T1000 (cell line): ENCODE measurements at regions not wholly inside any gene's neighbourhood (a gene's known extent, or its start where the extent isn't known, plus 50 kb on each side); places are given as distances from the start of the nearest gene placed in this dataset.
"Not testable (repeated sequence)": the region's sequence is repeated elsewhere in the genome, so short reads cannot be mapped to it uniquely, and the experiment has no call there.

Experiments
- DNase-seq: peaks from one replicate; lab custom pipeline; 2025; ENCODE audit warnings: mixed read lengths; lab: John Stamatoyannopoulos, UW

DNA sequence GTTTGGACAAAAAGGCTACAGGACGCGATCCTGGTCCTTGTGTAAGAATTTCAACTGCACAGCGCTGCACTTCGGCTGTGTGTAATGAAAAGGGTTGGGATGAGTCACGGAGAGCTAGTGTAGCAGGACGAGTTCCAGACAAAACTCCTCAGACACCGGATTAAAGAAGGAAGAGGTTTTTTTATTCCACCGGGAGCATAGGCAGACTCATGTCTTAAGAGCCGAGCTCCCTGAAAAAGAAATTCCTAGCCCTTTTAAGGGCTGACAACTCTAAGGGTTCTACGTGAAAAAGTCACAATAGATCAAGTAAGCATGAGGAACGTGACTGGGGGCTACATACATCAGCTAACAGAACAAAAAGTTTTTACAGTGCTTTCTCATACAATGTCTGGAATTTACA is 54.8 kb upstream of the FAM90A1 start:
- not testable (repeated sequence) for DNase-seq

DNA sequence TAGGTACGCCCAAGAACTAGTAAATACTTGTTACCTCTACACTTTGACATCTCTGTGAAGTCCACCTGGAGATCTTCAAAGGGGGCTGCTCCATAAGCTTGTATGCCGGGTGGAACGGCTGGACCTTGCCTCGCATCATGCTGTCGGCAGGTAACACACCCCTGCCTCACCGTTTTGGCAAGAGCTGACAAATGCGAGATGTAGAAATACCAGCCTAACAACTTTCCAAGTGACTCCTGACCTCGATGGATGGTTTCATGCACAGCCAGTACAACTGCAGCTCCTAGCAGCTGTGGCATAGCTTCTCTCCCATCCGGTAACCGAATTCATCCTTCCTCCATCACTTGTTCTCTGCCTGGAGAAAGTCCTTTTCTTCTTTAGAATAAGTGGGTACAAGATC is 58.3 kb upstream of the FAM90A1 start:
- not testable (repeated sequence) for DNase-seq

DNA sequence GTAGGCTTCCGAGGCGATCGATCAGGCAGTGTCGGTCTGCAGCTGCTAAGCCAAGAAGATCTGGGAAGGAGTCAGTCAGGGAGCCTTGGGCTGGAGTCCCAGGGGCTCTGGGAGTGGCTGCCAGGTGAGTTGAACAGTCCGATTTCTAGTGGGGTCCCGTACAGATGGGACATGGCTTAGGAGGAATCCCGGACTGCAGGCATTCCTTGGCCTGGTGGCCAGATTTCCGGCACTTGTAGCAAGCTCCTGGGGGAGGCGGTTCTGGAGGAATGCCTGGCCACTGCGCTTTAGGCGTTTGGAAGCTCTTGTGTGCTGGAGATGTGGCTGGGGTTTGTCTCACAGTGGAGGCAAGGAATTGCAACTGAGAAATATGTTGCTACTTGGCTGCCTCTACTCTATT is 64.3 kb upstream of the FAM90A1 start:
- DNase-seq: not testable (repeated sequence)

DNA sequence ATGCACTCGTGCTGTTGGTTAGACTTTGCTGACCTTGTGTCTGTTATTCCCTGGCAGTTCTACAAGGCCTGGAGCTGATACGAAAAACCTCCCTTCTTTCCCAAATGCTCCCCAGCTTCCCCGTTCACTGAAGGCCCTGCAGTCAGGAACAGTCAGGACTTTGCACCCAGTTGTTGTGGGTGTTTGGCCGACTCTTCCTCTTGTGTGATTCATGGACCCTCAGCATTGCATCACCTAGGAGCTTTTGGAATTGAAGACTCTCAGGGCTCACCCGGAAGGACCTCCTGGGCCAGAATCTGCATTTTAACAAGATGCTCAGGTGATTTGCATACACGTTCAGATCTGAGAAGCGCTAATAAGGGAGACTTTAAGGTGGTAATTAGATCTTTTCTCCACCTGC is 67.2 kb upstream of the FAM90A1 start:
- not testable (repeated sequence) for DNase-seq

DNA sequence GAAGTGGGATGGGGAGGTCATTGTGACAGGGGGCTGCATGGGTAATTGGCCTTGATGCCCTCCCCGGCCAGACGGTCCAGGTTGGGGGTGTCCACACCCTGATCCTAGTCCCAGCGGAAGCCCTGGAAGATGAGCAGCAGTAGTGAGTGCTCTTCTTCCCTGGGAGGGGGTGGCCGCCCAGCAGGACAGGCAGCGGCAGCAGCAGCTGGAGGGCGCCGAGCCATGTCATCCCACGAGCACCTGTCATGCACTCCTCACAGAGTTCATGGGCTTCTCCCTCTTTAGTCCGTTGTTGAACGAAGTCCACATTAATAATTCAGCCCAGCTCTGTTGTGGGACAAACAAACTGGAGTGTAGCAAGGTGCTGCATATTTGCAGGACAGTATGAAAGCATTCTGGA is 81.2 kb upstream of the FAM90A1 start:
- not testable (repeated sequence) for DNase-seq

DNA sequence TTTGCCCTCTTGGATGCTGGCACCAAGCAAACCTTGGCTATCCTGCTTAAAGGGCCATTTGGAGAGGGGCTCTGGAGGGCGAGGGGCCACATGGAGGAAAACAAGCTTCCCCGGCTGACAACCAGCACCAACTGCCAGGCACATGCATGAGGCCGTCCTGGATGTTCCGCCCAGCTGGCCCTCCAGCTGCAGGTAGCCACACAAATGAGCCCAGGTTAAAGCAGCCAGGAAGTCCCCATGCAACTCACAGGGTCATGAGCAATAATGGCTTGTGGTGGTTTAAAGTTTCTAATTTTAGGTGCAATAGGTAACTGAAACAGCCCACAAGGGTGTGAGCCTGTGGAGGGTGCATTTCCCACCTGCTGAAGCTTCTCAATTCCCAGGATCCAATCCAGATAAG is 88.6 kb upstream of the FAM90A1 start:
- DNase-seq: not testable (repeated sequence)

DNA sequence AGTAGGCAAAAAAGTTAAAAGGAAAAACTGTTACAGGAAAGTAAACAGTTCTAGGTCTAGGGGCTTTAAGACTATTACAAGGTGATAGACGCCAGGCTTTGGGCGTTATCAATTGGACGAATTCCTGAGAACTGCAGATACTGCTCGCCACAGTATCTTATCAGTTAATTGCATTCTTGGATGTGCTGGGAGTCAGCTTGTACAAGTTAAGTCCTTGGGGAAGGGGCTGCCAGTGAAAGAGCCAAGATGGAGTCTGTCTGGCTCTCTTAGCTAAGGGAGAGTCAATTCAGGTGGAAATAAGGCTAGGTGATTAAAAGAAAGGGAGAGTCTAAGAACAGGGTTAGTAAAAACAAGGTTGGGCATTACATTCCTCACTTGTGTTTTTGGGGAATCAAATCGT is 90.3 kb upstream of the FAM90A1 start:
- DNase-seq: not testable (repeated sequence)

DNA sequence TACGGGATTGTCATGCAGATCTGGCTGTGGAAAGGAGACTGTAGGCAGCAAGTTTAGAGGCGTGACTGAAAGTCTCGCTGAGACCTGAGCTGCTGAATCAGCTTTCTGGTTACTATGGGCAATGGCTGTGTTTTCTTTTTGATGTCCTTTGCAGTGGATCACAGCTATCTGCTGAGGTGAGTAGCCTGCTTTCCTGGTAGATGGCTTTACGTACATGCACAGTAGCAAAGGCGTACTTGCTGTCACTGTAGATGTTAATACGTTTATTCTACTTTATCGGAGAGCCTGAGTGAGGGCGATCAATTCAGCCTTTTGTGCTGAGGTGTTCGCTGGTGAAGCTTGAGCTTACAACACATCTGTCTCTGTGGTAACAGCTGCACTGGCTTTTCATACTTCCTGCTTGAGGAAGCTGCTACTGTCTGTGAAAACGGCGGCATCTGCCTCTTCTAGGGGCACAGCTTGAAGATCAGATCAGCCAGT is 92.9 kb upstream of the FAM90A1 start:
- not testable (repeated sequence) for DNase-seq

DNA sequence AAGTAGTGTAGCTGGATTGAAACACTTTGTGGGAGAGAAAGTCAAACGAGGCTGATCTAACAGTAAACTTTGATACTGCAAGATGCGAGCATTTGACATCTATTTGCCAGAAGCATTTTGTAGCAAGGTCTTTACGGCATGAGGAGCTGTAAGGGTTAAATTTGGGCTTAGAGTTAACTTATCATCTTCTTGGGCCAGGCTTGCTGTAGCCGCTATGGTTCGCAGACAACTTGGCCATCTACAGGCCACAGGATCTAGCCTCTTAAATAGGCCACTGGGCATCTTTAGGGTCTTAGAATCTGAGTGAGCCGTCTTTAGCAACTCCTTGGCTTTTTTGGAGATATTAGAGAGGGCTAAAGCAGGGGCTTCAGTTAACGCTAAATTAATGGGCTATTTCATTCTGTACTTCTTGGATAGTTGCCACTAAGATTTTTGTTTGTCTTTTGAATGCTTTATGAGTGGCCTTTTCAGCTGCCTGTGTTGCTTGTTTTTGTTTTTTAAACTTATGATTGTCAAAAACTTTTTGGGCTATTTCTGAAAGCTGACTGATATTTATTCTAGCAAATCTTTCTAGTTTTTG is 93.5 kb upstream of the FAM90A1 start:
- DNase-seq: not testable (repeated sequence)

DNA sequence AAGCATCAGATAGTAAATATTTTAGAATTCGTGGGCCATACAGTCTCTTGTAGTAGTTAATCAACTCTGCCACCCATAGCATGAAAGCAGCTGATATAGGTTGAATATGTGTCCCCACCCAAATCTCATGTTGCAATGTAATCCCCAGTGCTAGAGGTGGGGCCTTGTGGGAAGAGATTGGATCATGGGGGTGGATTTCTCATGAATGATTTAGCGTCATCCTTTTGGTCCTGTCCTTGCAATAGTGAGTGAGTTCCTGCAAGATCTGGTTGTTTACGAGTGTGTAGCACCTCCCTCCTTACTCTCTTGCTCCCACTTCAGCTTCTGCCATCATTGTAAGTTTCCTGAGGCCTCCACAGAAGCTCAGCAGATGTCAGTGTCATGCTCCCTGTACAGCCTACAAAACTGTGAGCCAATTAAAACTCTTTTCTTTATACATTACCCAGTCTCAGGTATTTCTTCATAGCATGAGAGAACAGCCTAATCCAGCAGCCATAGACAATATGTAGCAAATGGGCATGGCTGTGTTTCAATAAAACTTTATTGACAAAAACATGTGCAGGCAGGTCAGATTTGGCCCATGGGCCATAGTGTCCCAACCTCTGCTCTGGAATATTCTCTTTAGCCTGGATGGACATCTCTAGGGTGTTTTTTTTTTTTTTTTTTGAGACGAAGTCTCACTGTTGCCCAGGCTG is 97.9 kb upstream of the FAM90A1 start:
- DNase-seq: not testable (repeated sequence)

DNA sequence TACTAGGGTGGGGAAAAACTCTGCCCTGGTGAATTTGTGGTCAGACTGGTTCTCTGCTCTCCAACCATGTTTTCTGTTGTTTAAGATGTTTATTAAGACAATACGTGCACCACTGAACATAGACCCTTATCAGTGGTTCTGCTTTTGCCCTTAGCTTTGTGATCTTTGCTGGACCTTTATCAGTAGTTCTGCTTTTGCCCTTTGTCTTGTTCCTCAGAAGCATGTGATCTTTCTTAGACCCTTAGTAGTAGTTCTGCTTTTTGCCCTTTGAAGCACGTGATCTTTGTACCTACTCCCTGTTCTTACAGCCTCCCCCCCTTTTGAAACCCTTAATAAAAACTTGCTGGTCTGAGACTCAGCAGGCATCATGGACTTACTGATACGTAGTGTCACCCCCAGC is 101.4 kb upstream of the FAM90A1 start:
- DNase-seq: not testable (repeated sequence)

DNA sequence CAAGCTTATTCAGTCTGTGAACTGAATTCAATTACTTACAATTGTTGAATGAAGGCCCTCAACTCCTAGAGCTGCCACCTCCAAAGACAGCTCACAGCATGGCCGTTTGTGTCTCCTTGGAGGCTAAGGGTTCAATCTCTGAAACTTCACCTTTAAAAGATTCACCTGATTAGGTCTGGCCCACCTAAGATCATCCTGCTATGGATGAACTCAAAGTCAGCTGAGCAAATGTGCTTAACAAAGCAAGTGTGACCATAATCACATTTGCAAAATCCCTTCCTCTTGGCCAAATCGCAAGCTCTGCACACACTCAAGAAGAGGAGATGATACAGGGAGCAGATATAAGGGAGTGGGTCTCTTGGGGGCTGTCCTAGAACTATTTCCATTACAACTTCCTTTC is 105.0 kb upstream of the FAM90A1 start:
- not testable (repeated sequence) for DNase-seq

DNA sequence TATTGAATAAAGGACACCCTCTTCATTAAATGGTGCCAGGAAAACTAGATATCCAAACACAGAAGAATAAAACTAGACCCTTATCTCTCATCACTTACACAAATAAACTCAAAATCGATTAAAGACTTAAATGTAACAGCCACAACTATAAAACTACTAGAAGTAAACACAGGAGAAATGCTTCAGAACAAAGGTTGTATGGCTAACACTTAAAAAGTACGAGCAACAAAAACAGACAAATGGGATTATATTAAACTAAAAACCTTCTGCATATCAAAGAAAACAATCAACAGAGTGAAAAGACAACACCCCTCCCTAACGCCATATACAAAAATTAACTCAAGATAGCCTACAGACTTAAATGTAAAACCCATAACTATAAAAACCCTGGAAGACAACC is 104.7 kb upstream of the CLEC6A start:
- not testable (repeated sequence) for DNase-seq

DNA sequence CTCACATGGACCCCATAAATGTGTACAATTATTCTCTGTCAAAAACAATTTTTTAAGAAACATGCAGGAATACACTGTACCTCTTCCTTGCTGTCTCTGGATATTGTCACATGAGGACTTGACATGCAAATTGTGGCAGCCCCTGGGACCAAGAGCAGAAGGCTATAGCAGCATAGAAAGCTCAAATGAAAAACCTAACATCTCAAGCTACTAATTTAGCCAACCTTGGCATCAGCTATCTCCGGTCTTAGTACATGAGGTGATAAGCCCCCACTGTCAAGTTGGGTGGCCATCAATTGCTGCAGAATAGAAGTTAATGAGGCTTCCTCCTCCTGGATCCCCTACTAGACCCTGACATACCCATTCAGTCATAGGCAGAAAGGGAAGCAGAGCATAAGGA is 101.0 kb upstream of the CLEC6A start:
- not testable (repeated sequence) for DNase-seq

DNA sequence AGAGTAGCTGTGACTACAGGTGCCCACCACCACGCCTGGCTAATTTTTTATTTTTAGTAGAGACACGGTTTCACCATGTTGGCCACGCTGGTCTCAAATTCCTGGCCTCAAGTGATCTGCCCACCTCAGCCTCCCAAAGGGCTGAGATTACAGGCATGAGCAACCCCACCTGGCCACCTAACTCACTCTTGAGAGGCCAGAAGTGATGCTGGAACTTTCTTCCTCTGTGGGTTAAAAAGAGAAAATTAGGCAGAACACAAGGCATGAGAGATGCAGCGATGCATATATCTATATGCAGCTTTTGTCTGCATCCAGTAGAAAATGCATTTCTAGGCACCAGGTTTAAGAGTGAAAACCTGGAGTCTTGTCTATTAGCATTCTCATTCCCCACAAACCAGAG is 100.2 kb upstream of the CLEC6A start:
- not testable (repeated sequence) for DNase-seq

DNA sequence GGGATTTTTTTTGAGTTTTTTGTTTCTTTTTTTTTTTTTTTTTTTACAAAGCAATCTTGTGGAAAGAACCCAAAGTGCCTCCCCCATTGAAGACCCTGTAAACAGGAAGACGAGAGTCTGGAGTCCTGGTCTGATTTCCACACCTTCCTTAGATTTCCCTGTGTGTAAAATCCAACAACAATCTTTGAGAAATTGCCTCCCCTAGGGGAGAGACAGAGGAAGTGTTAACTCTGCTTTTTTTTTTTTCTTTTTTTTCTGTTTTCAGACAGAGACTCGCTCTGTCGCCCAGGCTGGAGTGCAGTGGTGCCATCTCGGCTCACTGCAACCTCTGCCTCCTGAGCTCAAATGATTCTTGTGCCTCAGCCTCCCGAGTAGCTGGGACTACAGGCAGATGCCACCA is 82.0 kb upstream of the CLEC6A start:
- DNase-seq: not testable (repeated sequence)

DNA sequence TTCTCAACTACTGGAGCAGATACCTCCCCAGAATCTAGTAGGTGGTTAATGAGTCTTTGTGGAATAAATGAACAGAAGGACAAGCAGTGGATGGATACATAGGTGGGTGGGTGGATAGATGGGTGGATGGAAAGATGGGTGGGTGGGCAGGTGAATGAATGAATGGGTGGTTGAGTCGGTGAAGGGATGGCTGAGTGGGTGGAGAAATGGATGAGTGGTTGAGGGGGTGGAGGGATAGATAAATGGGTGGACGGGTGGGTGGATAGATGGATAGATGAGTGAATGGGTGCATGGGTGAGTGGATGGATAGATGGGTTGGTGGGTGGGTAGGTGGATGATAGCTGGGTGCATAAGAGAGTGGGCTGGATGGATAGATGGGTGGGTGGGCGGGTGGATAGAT is 80.6 kb upstream of the CLEC6A start:
- not testable (repeated sequence) for DNase-seq

DNA sequence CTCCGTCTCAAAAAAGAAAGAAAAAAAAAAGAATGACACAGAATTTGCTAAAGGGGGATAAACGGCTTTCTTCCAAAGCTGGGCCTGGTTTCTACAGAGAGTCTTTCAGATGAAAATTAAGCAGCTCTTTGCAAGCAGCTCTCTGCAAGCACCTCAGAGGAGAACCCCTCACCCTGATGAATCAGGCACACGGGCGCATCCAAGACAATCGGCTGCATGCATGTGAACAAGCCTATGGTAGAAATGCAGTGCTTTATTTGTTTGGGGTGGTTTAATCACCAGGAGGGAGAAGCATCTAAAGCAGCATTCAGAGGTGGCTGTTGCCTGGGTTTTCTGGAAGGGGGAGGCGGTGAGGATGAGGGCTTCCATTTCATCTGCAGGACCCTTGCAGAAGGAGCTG is 78.0 kb upstream of the CLEC6A start:
- DNase-seq: not testable (repeated sequence)

DNA sequence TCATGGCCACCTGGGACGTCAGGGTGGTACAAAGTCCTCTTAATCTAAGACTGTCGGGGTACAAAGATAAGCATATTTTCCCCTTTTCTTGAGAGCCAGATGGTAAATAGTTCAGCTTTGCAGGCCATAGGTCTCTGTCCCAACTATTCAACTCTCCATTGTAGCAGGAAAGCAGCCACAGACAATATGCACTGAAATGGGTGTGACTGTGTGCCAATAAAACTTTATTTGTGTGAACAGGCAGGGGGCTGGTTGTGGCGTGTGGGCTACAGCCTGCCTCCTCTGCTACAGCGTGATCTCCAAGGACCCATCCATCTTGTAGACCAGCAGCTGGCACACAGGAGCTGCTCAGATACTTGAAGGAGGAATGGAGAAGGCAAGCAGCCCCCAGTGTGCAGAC is 73.2 kb upstream of the CLEC6A start:
- DNase-seq: not testable (repeated sequence)

DNA sequence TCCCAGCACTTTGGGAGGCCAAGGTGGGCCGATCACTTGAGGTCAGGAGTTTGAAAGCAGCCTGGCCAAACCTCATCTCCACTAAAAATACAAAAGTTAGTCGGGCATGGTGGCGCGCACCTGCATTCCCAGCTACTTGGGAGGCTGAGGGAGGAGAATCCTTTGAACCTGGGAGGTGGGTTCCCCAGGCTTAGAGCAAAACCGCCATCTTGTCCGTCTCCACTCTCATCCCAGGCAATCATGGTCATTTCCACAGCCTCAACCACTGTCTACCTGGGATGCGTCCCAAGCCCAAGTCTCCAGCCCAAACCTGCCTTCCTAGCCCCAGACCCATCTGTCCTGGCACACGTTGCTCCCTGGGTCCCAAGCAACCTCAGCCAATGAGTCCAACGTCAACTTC is 71.1 kb upstream of the CLEC6A start:
- DNase-seq: not testable (repeated sequence)

DNA sequence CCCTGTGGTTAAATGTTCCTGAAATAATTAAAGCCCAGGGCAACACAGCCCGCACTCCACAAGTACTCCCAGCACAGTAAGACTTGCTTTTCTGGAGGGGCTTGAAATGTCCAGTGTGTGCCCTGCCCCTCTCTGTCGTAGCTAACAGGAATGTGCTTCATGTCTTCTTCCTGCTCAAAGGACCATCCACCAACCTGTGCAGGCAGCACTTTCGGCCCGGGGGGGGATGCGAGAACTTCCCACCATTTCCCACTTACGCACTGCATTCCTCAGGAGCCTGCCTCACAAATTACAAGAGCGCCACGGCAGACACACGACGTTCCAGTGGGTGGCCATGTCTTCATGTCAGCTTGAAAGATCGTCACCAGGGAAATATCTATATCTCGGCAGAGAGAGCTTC is 70.3 kb upstream of the CLEC6A start:
- DNase-seq: not testable (repeated sequence)

DNA sequence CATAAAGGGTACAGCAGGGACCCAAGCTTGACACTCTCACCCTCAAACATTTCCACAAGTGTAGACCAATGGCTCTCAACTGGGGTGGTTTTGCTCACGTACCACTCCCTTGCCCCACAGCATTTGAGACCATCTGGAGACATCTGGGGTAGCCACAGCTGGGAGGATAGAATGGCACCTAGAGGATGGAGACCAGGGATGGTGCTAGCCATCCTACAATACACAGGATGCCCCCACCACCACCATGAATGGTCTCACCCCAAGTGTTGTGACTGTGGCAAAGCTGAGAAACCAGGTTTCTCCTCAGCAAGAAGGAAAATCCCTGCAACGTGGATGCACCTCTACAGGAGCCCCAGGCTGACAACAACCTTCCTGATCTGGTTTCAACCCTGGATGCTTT is 69.1 kb upstream of the CLEC6A start:
- not testable (repeated sequence) for DNase-seq

DNA sequence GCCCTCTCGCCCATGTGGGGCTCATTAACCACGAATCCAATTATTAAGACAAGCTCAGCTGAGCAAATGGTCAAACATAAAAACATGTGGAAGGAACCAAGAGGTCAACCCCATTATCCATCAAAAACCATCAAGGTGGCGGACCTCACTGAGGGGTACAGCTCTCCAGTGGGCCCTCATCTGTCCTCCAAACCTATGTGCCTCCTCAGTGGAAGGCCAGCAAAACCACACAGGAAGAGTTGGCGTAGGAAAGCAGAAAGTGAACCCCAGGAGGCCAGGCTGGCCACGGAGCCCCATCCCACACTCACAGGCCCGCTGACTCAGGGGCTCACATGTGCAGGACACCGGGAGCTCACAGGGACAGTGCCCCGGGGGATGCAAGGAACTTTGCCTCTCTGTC is 66.5 kb upstream of the CLEC6A start:
- DNase-seq: not testable (repeated sequence)
